Skeletal muscle tissue (tissue), 3 donors: ENCODE measurements at regions not wholly inside any gene's neighbourhood (a gene's known extent, or its start where the extent isn't known, plus 50 kb on each side); places are given as distances from the start of the nearest gene placed in this dataset.
"Not testable (repeated sequence)": the region's sequence is repeated elsewhere in the genome, so short reads cannot be mapped to it uniquely, and the experiment has no call there.

Experiments used
- H3K27ac ChIP-seq: one replicate; pipeline ENCODE4 v1.7.0; 2013; ENCODE audit warnings: mild to moderate bottlenecking, low read depth, low read length, inconsistent platforms
- H3K27me3 ChIP-seq, 3 donors: one replicate each; pipeline ENCODE4 v1.7.0; 2013; ENCODE audit warnings: low read length in 3 of 3; ENCODE audit not compliant: control insufficient read depth in 3 of 3, insufficient read depth in 3 of 3
- H3K36me3 ChIP-seq, 3 donors: one replicate each; pipeline ENCODE4 v1.7.0; 2013; ENCODE audit warnings: low read length in 3 of 3; ENCODE audit not compliant: control insufficient read depth in 3 of 3, insufficient read depth in 3 of 3
- H3K4me1 ChIP-seq, 3 donors: one replicate each; pipeline ENCODE4 v1.7.0; 2013; ENCODE audit warnings: low read length in 3 of 3, mild to moderate bottlenecking in 3 of 3; ENCODE audit not compliant: control insufficient read depth in 3 of 3, insufficient read depth in 3 of 3
- H3K4me3 ChIP-seq, 3 donors: one replicate each; pipeline ENCODE4 v1.7.0; 2013; ENCODE audit warnings: low read length in 3 of 3
- H3K9ac ChIP-seq, 3 donors: one replicate each; pipeline ENCODE4 v1.7.0; 2013; ENCODE audit warnings: low read length in 3 of 3, mild to moderate bottlenecking in 3 of 3, moderate library complexity in 2 of 3, low read depth in 1 of 3
- H3K9me3 ChIP-seq, 3 donors: one replicate each; pipeline ENCODE4 v1.7.0; 2013; ENCODE audit warnings: low read length in 3 of 3; ENCODE audit not compliant: control insufficient read depth in 3 of 3
- donor health status: Osteomylitis.

- Histone ChIP-seq H3K4me3 (no peak overlapping the region), H3K27ac (no peak overlapping the region), H3K4me1 (no peaks in the 10 kb centered on the region), H3K9me3 (no peaks in the 10 kb centered on the region), H3K36me3 (no peaks in the 10 kb centered on the region), H3K27me3 (no peaks in the 10 kb centered on the region), H3K9ac (no peak overlapping the region)
These were observed 872.8 kb downstream of the DACH1 start for GRCh38 chr13:70994191-70994590.

GRCh38 chr13:70987043-70987442 is 878.8 kb upstream of the KLHL1 start:
- Histone ChIP-seq H3K27me3 (no peaks in the 10 kb centered on the region), H3K36me3 (no peaks in the 10 kb centered on the region), H3K27ac (no peak overlapping the region), H3K4me3 (no peak overlapping the region), H3K9ac (no peak overlapping the region), H3K4me1 (no peaks in the 10 kb centered on the region), H3K9me3 (no peaks in the 10 kb centered on the region)

GRCh38 chr13:70985371-70985770 is 877.1 kb upstream of the KLHL1 start:
- no peak overlapping the region for H3K27ac ChIP-seq
- no peaks in the 10 kb centered on the region for H3K36me3 ChIP-seq
- H3K27me3 ChIP-seq: no peaks in the 10 kb centered on the region
- H3K4me1 ChIP-seq: no peaks in the 10 kb centered on the region
- no peak overlapping the region for H3K9ac ChIP-seq
- no peak overlapping the region for H3K4me3 ChIP-seq
- no peaks in the 10 kb centered on the region for H3K9me3 ChIP-seq

GRCh38 chr13:70981219-70981618 is 873.0 kb upstream of the KLHL1 start:
- not testable (repeated sequence) for H3K27me3 ChIP-seq, H3K36me3 ChIP-seq, H3K27ac ChIP-seq, H3K9me3 ChIP-seq, H3K9ac ChIP-seq, H3K4me3 ChIP-seq, H3K4me1 ChIP-seq

GRCh38 chr13:70969321-70969720 is 861.1 kb upstream of the KLHL1 start:
- Histone ChIP-seq H3K4me3 (no peak overlapping the region), H3K4me1 (no peaks in the 10 kb centered on the region), H3K27ac (no peak overlapping the region), H3K9ac (no peak overlapping the region), H3K36me3 (no peaks in the 10 kb centered on the region), H3K9me3 (no peaks in the 10 kb centered on the region), H3K27me3 (no peaks in the 10 kb centered on the region)

GRCh38 chr13:70967564-70967963 is 859.3 kb upstream of the KLHL1 start:
- H3K27me3 ChIP-seq: no peaks in the 10 kb centered on the region
- no peak overlapping the region for H3K27ac ChIP-seq
- H3K4me3 ChIP-seq: no peak overlapping the region
- no peaks in the 10 kb centered on the region for H3K4me1 ChIP-seq
- no peak overlapping the region for H3K9ac ChIP-seq
- no peaks in the 10 kb centered on the region for H3K36me3 ChIP-seq
- no peaks in the 10 kb centered on the region for H3K9me3 ChIP-seq

- no peaks in the 10 kb centered on the region for H3K9me3 ChIP-seq
- no peaks in the 10 kb centered on the region for H3K4me1 ChIP-seq
- H3K27ac ChIP-seq: no peak overlapping the region
- no peak overlapping the region for H3K9ac ChIP-seq
- H3K27me3 ChIP-seq: no peaks in the 10 kb centered on the region
- no peak overlapping the region for H3K4me3 ChIP-seq
- no peaks in the 10 kb centered on the region for H3K36me3 ChIP-seq
These were observed 856.6 kb upstream of the KLHL1 start for GRCh38 chr13:70964874-70965273.

- Histone ChIP-seq H3K9ac (no peak overlapping the region), H3K4me3 (no peak overlapping the region), H3K27me3 (no peaks in the 10 kb centered on the region), H3K36me3 (no peaks in the 10 kb centered on the region), H3K9me3 (no peaks in the 10 kb centered on the region), H3K27ac (no peak overlapping the region), H3K4me1 (no peaks in the 10 kb centered on the region)
These were observed 855.9 kb upstream of the KLHL1 start for GRCh38 chr13:70964124-70964523.

- no peak overlapping the region for H3K9ac ChIP-seq
- H3K27me3 ChIP-seq: no peaks in the 10 kb centered on the region
- H3K4me1 ChIP-seq: no peaks in the 10 kb centered on the region
- H3K9me3 ChIP-seq: no peaks in the 10 kb centered on the region
- H3K4me3 ChIP-seq: no peak overlapping the region
- H3K27ac ChIP-seq: no peak overlapping the region
- no peaks in the 10 kb centered on the region for H3K36me3 ChIP-seq
These were observed 852.7 kb upstream of the KLHL1 start for GRCh38 chr13:70960841-70961443.

- H3K9me3 ChIP-seq: no peaks in the 10 kb centered on the region
These were observed 851.0 kb upstream of the KLHL1 start for GRCh38 chr13:70959035-70959775.

More at GRCh38 chr13:70959035-70959775, 851.0 kb upstream of the KLHL1 start:
- Histone ChIP-seq H3K36me3 (no peaks in the 10 kb centered on the region), H3K4me3 (no peak overlapping the region), H3K27ac (no peak overlapping the region), H3K27me3 (no peaks in the 10 kb centered on the region), H3K9ac (no peak overlapping the region), H3K4me1 (no peaks in the 10 kb centered on the region)
